GM10847 (cell line): ENCODE measurements at regions not wholly inside any gene's neighbourhood (a gene's known extent, or its start where the extent isn't known, plus 50 kb on each side); places are given as distances from the start of the nearest gene placed in this dataset.

Experiments used
- POLR2A ChIP-seq: IDR thresholded peaks from 2 replicates; pipeline ENCODE4 v1.6.1; 2011; ENCODE audit not compliant: insufficient read length; ENCODE audit errors: extremely low read depth

- TF ChIP-seq POLR2A, result no peak
Observed at GRCh38 chr6:156351346-156351966, 425.7 kb upstream of the ARID1B start.

- TF ChIP-seq POLR2A, result no peak
Observed at GRCh38 chr6:156350337-156350736, 426.8 kb upstream of the ARID1B start.

- no peak for TF ChIP-seq POLR2A
Observed at GRCh38 chr6:156348849-156349248, 428.3 kb upstream of the ARID1B start.

GRCh38 chr6:156348424-156348823, 428.8 kb upstream of the ARID1B start:
- no peak for TF ChIP-seq POLR2A

GRCh38 chr6:156347656-156348055, 429.5 kb upstream of the ARID1B start:
- no peak for TF ChIP-seq POLR2A

GRCh38 chr6:156347246-156347645, 429.9 kb upstream of the ARID1B start:
- TF ChIP-seq POLR2A, result no peak

- TF ChIP-seq POLR2A, result no peak
Observed at GRCh38 chr6:156345700-156346099, 431.5 kb upstream of the ARID1B start.

- TF ChIP-seq POLR2A, result no peak
Observed at GRCh38 chr6:156344491-156344890, 432.7 kb upstream of the ARID1B start.

- TF ChIP-seq POLR2A, result no peak
Observed at GRCh38 chr6:156337801-156338200, 439.4 kb upstream of the ARID1B start.

GRCh38 chr6:156336733-156337132, 440.4 kb upstream of the ARID1B start:
- no peak for TF ChIP-seq POLR2A

GRCh38 chr6:156336089-156336488, 441.1 kb upstream of the ARID1B start:
- TF ChIP-seq POLR2A, result no peak

- TF ChIP-seq POLR2A, result no peak
Observed at GRCh38 chr6:156334966-156335365, 442.2 kb upstream of the ARID1B start.

GRCh38 chr6:156319707-156320106, 457.5 kb upstream of the ARID1B start:
- TF ChIP-seq POLR2A, result no peak

GRCh38 chr6:156316583-156317125, 460.5 kb upstream of the ARID1B start:
- TF ChIP-seq POLR2A, result no peak

GRCh38 chr6:156315146-156315545, 462.0 kb upstream of the ARID1B start:
- no peak for TF ChIP-seq POLR2A

- no peak for TF ChIP-seq POLR2A
Observed at GRCh38 chr6:156313037-156313436, 464.1 kb upstream of the ARID1B start.

GRCh38 chr6:156311291-156311690, 465.9 kb upstream of the ARID1B start:
- no peak for TF ChIP-seq POLR2A
